Stimulated activated CD4-positive, alpha-beta T cell treated with anti-CD3 and anti-CD28 coated beads, Interleukin-1b, Interleukin-23, amount 100 ng/mL, for 48 hours (primary cell): ENCODE measurements at regions not wholly inside any gene's neighbourhood (a gene's known extent, or its start where the extent isn't known, plus 50 kb on each side); places are given as distances from the start of the nearest gene placed in this dataset.

Source experiments
- DNase-seq: peaks from one replicate; pipeline ENCODE4 v3.0.0-alpha.2; 2020

- DNase-seq = no peak
Observed at GRCh38 chr2:222058819-222059445, 239.9 kb downstream of the PAX3 start.

- DNase-seq = no peak
Observed at GRCh38 chr2:222057347-222058073, 241.3 kb downstream of the PAX3 start.

GRCh38 chr2:222055328-222055727 lies 243.5 kb downstream of the PAX3 start:
- DNase-seq = no peak

- no peak for DNase-seq
Observed at GRCh38 chr2:222054813-222055212, 244.0 kb downstream of the PAX3 start.

GRCh38 chr2:222052934-222053367 lies 245.8 kb downstream of the PAX3 start:
- DNase-seq = no peak

GRCh38 chr2:222050981-222051380 lies 247.8 kb downstream of the PAX3 start:
- DNase-seq = no peak

GRCh38 chr2:222049946-222050345 lies 248.9 kb downstream of the PAX3 start:
- DNase-seq = no peak

- no peak for DNase-seq
Observed at GRCh38 chr2:222043897-222044296, 254.9 kb downstream of the PAX3 start.

- no peak for DNase-seq
Observed at GRCh38 chr2:222042666-222043065, 256.1 kb downstream of the PAX3 start.

GRCh38 chr2:222040333-222040732 lies 258.5 kb downstream of the PAX3 start:
- DNase-seq = no peak

GRCh38 chr2:222039821-222040220 lies 259.0 kb downstream of the PAX3 start:
- DNase-seq = no peak

GRCh38 chr2:222038067-222038802 lies 260.6 kb downstream of the PAX3 start:
- DNase-seq = no peak

- DNase-seq = no peak
Observed at GRCh38 chr2:222037211-222037610, 261.6 kb downstream of the PAX3 start.

- no peak for DNase-seq
Observed at GRCh38 chr2:222034058-222034457, 264.7 kb downstream of the PAX3 start.

GRCh38 chr2:222033541-222033940 lies 265.3 kb downstream of the PAX3 start:
- DNase-seq = no peak

- DNase-seq = no peak
Observed at GRCh38 chr2:222025881-222026271, 272.9 kb downstream of the PAX3 start.

- DNase-seq = no peak
Observed at GRCh38 chr2:222024932-222025880, 273.6 kb downstream of the PAX3 start.

- no peak for DNase-seq
Observed at GRCh38 chr2:222017252-222017850, 281.4 kb downstream of the PAX3 start.

- DNase-seq = no peak
Observed at GRCh38 chr2:222013889-222014288, 284.9 kb downstream of the PAX3 start.

GRCh38 chr2:222000326-222000725 lies 298.5 kb downstream of the PAX3 start:
- no peak for DNase-seq

- no peak for DNase-seq
Observed at GRCh38 chr2:221999717-222000116, 299.1 kb downstream of the PAX3 start.

GRCh38 chr2:221999166-221999565 lies 299.6 kb downstream of the PAX3 start:
- no peak for DNase-seq
